ENCODE measurements at regions not wholly inside any gene's neighbourhood (a gene's known extent, or its start where the extent isn't known, plus 50 kb on each side); places are given as distances from the start of the nearest gene placed in this dataset.
"Not testable (repeated sequence)": the region's sequence is repeated elsewhere in the genome, so short reads cannot be mapped to it uniquely, and the experiment has no call there.

- ATAC-seq (no peak), DNase-seq (ENCODE audit: missing footprints) (no peak)
- intact Hi-C loops (cut with DNase I), result no loop called here
Observed at GRCh38 chr3:69688400-69688799, 50.9 kb upstream of the MITF start.

GRCh38 chr3:69687641-69688040, 51.6 kb upstream of the MITF start:
- intact Hi-C loops (cut with DNase I), result no loop called here
- DNase-seq (ENCODE audit: missing footprints) (no peak), ATAC-seq (no peak)

- intact Hi-C loops (cut with DNase I), result no loop called here
- no peak for ATAC-seq
- no peak for DNase-seq (ENCODE audit: missing footprints)
Observed at GRCh38 chr3:69686056-69686455, 53.2 kb upstream of the MITF start.

GRCh38 chr3:69684309-69684961, 54.8 kb upstream of the MITF start:
- DNase-seq (ENCODE audit: missing footprints) (no peak), ATAC-seq (no peak)
- intact Hi-C loops (cut with DNase I), result no loop called here

- DNase-seq (ENCODE audit: missing footprints) (no peak), ATAC-seq (no peak)
- intact Hi-C loops (cut with DNase I), result no loop called here
Observed at GRCh38 chr3:69683082-69683806, 56.0 kb upstream of the MITF start.

- ATAC-seq; DNase-seq (ENCODE audit: missing footprints): not testable (repeated sequence)
Observed at GRCh38 chr3:69677456-69677855, 61.8 kb upstream of the MITF start.

GRCh38 chr3:69675786-69676530, 63.3 kb upstream of the MITF start:
- ATAC-seq, result no peak
- intact Hi-C loops (cut with DNase I), result no loop called here

More at GRCh38 chr3:69677456-69677855, 61.8 kb upstream of the MITF start:
- intact Hi-C loops (cut with DNase I), result not testable (repeated sequence)

GRCh38 chr3:69674752-69675151, 64.5 kb upstream of the MITF start:
- ATAC-seq (no peak), DNase-seq (ENCODE audit: missing footprints) (no peak)
- intact Hi-C loops (cut with DNase I), result loop anchor here (5.0 kb wide), 2 partner anchors 247 to 512 kb away; no protein-coding TSS in a partner anchor

More at GRCh38 chr3:69675786-69676530, 63.3 kb upstream of the MITF start:
- no peak for DNase-seq (ENCODE audit: missing footprints)

- DNase-seq (ENCODE audit: missing footprints) (no peak), ATAC-seq (peak; percentile 69)
- intact Hi-C loops (cut with DNase I), result loop anchor here (2.0 to 5.0 kb wide), 3 partner anchors 244 to 509 kb away; no protein-coding TSS in a partner anchor
Observed at GRCh38 chr3:69671082-69671952, 67.9 kb upstream of the MITF start.

- intact Hi-C loops (cut with DNase I), result loop anchor here (5.0 kb wide), 1 partner anchor 117 kb away; no protein-coding TSS in a partner anchor
- DNase-seq (ENCODE audit: missing footprints) (no peak), ATAC-seq (no peak)
Observed at GRCh38 chr3:69669070-69669469, 70.2 kb upstream of the MITF start.

GRCh38 chr3:69665026-69665737, 74.1 kb upstream of the MITF start:
- no peak for DNase-seq (ENCODE audit: missing footprints)
- intact Hi-C loops (cut with DNase I), result loop anchor here (5.0 kb wide), 1 partner anchor 113 kb away; no protein-coding TSS in a partner anchor

GRCh38 chr3:69660631-69661030, 78.6 kb upstream of the MITF start:
- ATAC-seq, result no peak
- intact Hi-C loops (cut with DNase I), result loop anchor here (5.0 kb wide), 1 partner anchor 213 kb away; no protein-coding TSS in a partner anchor
- no peak for DNase-seq (ENCODE audit: missing footprints)

More at GRCh38 chr3:69665026-69665737, 74.1 kb upstream of the MITF start:
- peak; percentile 91 for ATAC-seq

GRCh38 chr3:69659180-69659910, 79.9 kb upstream of the MITF start:
- intact Hi-C loops (cut with DNase I), result no loop called here
- ATAC-seq, result peak; percentile 16
- DNase-seq (ENCODE audit: missing footprints), result no peak

GRCh38 chr3:69658514-69659140, 80.6 kb upstream of the MITF start:
- ATAC-seq (no peak), DNase-seq (ENCODE audit: missing footprints) (no peak)
- intact Hi-C loops (cut with DNase I), result no loop called here

GRCh38 chr3:69657030-69657429, 82.2 kb upstream of the MITF start:
- DNase-seq (ENCODE audit: missing footprints); intact Hi-C loops (cut with DNase I); ATAC-seq: not testable (repeated sequence)

- ATAC-seq (no peak), DNase-seq (ENCODE audit: missing footprints) (no peak)
- intact Hi-C loops (cut with DNase I), result no loop called here
Observed at GRCh38 chr3:69651765-69652164, 87.5 kb upstream of the MITF start.

GRCh38 chr3:69650066-69650419, 89.2 kb upstream of the MITF start:
- DNase-seq (ENCODE audit: missing footprints) (no peak), ATAC-seq (no peak)
- intact Hi-C loops (cut with DNase I), result no loop called here

Measured in Right ventricle myocardium inferior (tissue), 1 donor.